Keratinocyte (primary cell): ENCODE measurements at regions not wholly inside any gene's neighbourhood (a gene's known extent, or its start where the extent isn't known, plus 50 kb on each side); places are given as distances from the start of the nearest gene placed in this dataset.

Experiments used
- DNase-seq: peaks from one replicate; pipeline ENCODE4 v3.0.0-alpha.2; 2011; ENCODE audit warnings: low read depth, missing footprints, low spot score
- FAIRE-seq: peaks from 2 replicates; lab custom pipeline; 2011; peaks lifted over from hg19 to GRCh38; lab: Jason Lieb, UNC
- H2AFZ ChIP-seq: 2 replicates; pipeline ENCODE4 v1.6.0; 2012; ENCODE audit warnings: low read length, control low read depth, inconsistent platforms; ENCODE audit not compliant: control insufficient read depth
- H3K27ac ChIP-seq: 2 replicates; pipeline ENCODE4 v1.5.1; 2011; ENCODE audit warnings: low read length; ENCODE audit not compliant: control insufficient read depth, insufficient read depth
- H3K27me3 ChIP-seq: 3 replicates; pipeline ENCODE4 v1.6.0; 2011; ENCODE audit warnings: low read length; ENCODE audit not compliant: control insufficient read depth, insufficient read depth; ENCODE audit errors: extremely low read depth
- H3K36me3 ChIP-seq, 2 experiments: 2 replicates in 1 of 2; 3 replicates in 1 of 2; pipeline ENCODE4 v1.5.1; 2011; ENCODE audit warnings: low read length in 2 of 2, mild to moderate bottlenecking in 1 of 2; ENCODE audit not compliant: control insufficient read depth in 2 of 2, insufficient read depth in 2 of 2; ENCODE audit errors: extremely low read depth in 1 of 2
- H3K4me1 ChIP-seq: 3 replicates; pipeline ENCODE4 v1.5.1; 2011; ENCODE audit warnings: low read length; ENCODE audit not compliant: control insufficient read depth, insufficient read depth; ENCODE audit errors: extremely low read depth
- H3K4me2 ChIP-seq: 3 replicates; pipeline ENCODE4 v1.6.0; 2011; ENCODE audit warnings: low read depth, low read length; ENCODE audit not compliant: control insufficient read depth, insufficient read depth; ENCODE audit errors: extremely low read depth
- H3K4me3 ChIP-seq, 3 experiments: fragments of 200-600 bp in 1 of 3; sonication (generic) in 1 of 3; 2 replicates in 2 of 3; 3 replicates in 1 of 3; pipeline ENCODE4 v1.5.1; 2011 to 2016; ENCODE audit warnings: low read length in 3 of 3, mild to moderate bottlenecking in 3 of 3, control low read depth in 2 of 3, inconsistent platforms in 1 of 3, low read depth in 1 of 3, mixed read lengths in 1 of 3, mixed run types in 1 of 3, moderate library complexity in 1 of 3; ENCODE audit not compliant: control insufficient read depth in 2 of 3, insufficient read depth in 2 of 3; ENCODE audit errors: extremely low read depth in 1 of 3
- H3K79me2 ChIP-seq: 2 replicates; pipeline ENCODE4 v1.6.0; 2012; ENCODE audit warnings: low read length; ENCODE audit not compliant: control insufficient read depth, insufficient read depth
- H3K9ac ChIP-seq: 3 replicates; pipeline ENCODE4 v1.6.0; 2011; ENCODE audit warnings: low read length; ENCODE audit not compliant: control insufficient read depth, insufficient read depth; ENCODE audit errors: extremely low read depth
- H3K9me1 ChIP-seq: 3 replicates; pipeline ENCODE4 v1.6.0; 2011; ENCODE audit warnings: low read length; ENCODE audit not compliant: control insufficient read depth, insufficient read depth; ENCODE audit errors: extremely low read depth
- H3K9me3 ChIP-seq: 2 replicates; pipeline ENCODE4 v1.5.1; 2012; ENCODE audit warnings: low read depth, low read length; ENCODE audit not compliant: control insufficient read depth
- H4K20me1 ChIP-seq: 3 replicates; pipeline ENCODE4 v1.6.0; 2011; ENCODE audit warnings: low read length; ENCODE audit not compliant: control insufficient read depth, insufficient read depth; ENCODE audit errors: extremely low read depth
- CTCF ChIP-seq, 3 experiments: IDR thresholded peaks in 1 of 3; conservative IDR thresholded peaks in 1 of 3; optimal IDR thresholded peaks in 1 of 3; 2 replicates in 2 of 3; 3 replicates in 1 of 3; pipeline versions ENCODE3 to v1.5.1; 2011; ENCODE audit warnings: low read length in 3 of 3, mild to moderate bottlenecking in 3 of 3, moderate library complexity in 2 of 3, control low read depth in 1 of 3, inconsistent platforms in 1 of 3; ENCODE audit not compliant: insufficient read depth in 2 of 3; ENCODE audit errors: extremely low read depth in 1 of 3
- EZH2 ChIP-seq: IDR thresholded peaks from one replicate; pipeline ENCODE4 v1.6.1; 2012; ENCODE audit warnings: inconsistent platforms, mild to moderate bottlenecking, low read length, moderate library complexity
- dilution Hi-C: fragments of 300-500 bp; cut with MboI; formaldehyde crosslinking; loops from one replicate; pipeline ENCODE4 v1.7.0; 2020; ENCODE audit warnings: low sequenced_read_pairs; ENCODE audit not compliant: extremely low pct_ligation_motif_present

- Histone ChIP-seq H3K4me3 (no peak overlapping the region), H3K4me1 (no peaks in the 10 kb centered on the region), H3K9ac (no peak overlapping the region), H3K9me1 (no peaks in the 10 kb centered on the region), H4K20me1 (no peaks in the 10 kb centered on the region), H3K36me3 (no peaks in the 10 kb centered on the region), H2AFZ (no peak overlapping the region), H3K79me2 (no peaks in the 10 kb centered on the region), H3K9me3 (no peaks in the 10 kb centered on the region), H3K4me2 (no peak overlapping the region), H3K27ac (no peak overlapping the region), H3K27me3 (no peaks in the 10 kb centered on the region)
- dilution Hi-C loops = no loop called here
- DNase-seq = no peak
- TF ChIP-seq CTCF (optimal IDR thresholded peaks at IDR 0.05 in 1 of 3, IDR thresholded peaks at IDR 0.05 in 1 of 3, conservative IDR thresholded peaks at IDR 0.05 in 1 of 3; ENCODE audit: extremely low read depth in 1 of 3, insufficient read depth in 2 of 3, low read length in 3 of 3) (no peak), EZH2 (no peak)
- FAIRE-seq = no peak
Measured at GRCh38 chr10:113317489-113317888, 235.4 kb upstream of the HABP2 start.

- H3K9me3 ChIP-seq = no peaks in the 10 kb centered on the region
Measured at GRCh38 chr10:113319479-113319878, 233.4 kb upstream of the HABP2 start.

More at GRCh38 chr10:113319479-113319878, 233.4 kb upstream of the HABP2 start:
- FAIRE-seq = no peak
- H2AFZ ChIP-seq = no peak overlapping the region
- no peaks in the 10 kb centered on the region for H3K79me2 ChIP-seq
- no peak overlapping the region for H3K27ac ChIP-seq
- H3K4me1 ChIP-seq = no peaks in the 10 kb centered on the region
- H3K36me3 ChIP-seq = no peaks in the 10 kb centered on the region
- no peaks in the 10 kb centered on the region for H4K20me1 ChIP-seq
- no peaks in the 10 kb centered on the region for H3K27me3 ChIP-seq
- TF ChIP-seq CTCF (optimal IDR thresholded peaks at IDR 0.05 in 1 of 3, IDR thresholded peaks at IDR 0.05 in 1 of 3, conservative IDR thresholded peaks at IDR 0.05 in 1 of 3; ENCODE audit: extremely low read depth in 1 of 3, insufficient read depth in 2 of 3, low read length in 3 of 3) = no peak
- TF ChIP-seq EZH2 = no peak
- dilution Hi-C loops = no loop called here
- no peak overlapping the region for H3K4me2 ChIP-seq
- no peak overlapping the region for H3K9ac ChIP-seq
- H3K4me3 ChIP-seq = no peak overlapping the region
- DNase-seq = no peak
- no peaks in the 10 kb centered on the region for H3K9me1 ChIP-seq
